ENCODE measurements at regions not wholly inside any gene's neighbourhood (a gene's known extent, or its start where the extent isn't known, plus 50 kb on each side); places are given as distances from the start of the nearest gene placed in this dataset.

GRCh38 chr6:89023591-89024441, 56.7 kb upstream of the PNRC1 start:
- TF ChIP-seq CTCF (IDR thresholded peaks at IDR 0.05) (no peak), POLR2A (IDR thresholded peaks at IDR 0.05) (no peak)

Measured in Peyer's patch (tissue), 4 donors.